Left cardiac atrium (tissue), 4 donors: ENCODE measurements at regions not wholly inside any gene's neighbourhood (a gene's known extent, or its start where the extent isn't known, plus 50 kb on each side); places are given as distances from the start of the nearest gene placed in this dataset.
A peak's percentile ranks its signal among the peaks of the same experiment; 100 is the strongest.
"Not testable (repeated sequence)": the region's sequence is repeated elsewhere in the genome, so short reads cannot be mapped to it uniquely, and the experiment has no call there.

ENCODE experiments used
- ATAC-seq, 2 donors: fragments of 200-7000 bp; cut with Tn5 transposase; one replicate each; pipeline ENCODE4 v1.9.1; 2020; ENCODE audit warnings: mild to moderate bottlenecking in 2 of 2, moderate library complexity in 2 of 2
- DNase-seq: peaks from one replicate; pipeline ENCODE4 v3.0.0-alpha.2; 2020
- intact Hi-C, 2 donors: fragments of 100-400 bp; cut with DNase I; formaldehyde crosslinking; loops; one replicate each; pipeline versions ENCODE4 v1.14.1 to v1.15.1; 2022 to 2023
- donor health status: DM: no; HTN: yes; CAD: no.
- donor health status: DM: no; HTN: yes; CAD: no; lungs with severe emphysema.
- donor health status: DM: yes; HTN: yes; CAD: no.
- donor health status: Dilated cardiomyopathy.

DNA sequence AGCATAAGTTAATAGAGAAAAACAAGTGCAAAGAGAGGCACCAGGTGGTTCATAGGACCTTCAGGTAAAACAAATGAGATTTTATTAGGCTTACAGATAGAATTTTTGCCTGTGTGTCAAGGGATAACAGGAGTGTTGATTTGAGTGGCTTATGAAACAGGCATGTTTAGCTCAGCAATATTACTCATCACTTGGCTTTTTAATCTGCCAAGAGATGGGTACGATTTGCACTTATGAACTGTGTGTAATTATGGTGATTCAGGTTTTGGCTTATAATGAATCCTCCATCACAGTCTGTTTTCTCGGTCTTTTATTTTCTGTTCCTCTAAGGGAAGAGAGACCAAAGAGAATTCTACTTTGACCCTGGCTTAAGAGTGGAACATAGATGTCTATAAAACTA, 199.3 kb downstream of the DMRTA1 start:
- ATAC-seq = peak in 1 of 2 donors; percentile 92
- no peak for DNase-seq
- intact Hi-C loops = no loop called here

DNA sequence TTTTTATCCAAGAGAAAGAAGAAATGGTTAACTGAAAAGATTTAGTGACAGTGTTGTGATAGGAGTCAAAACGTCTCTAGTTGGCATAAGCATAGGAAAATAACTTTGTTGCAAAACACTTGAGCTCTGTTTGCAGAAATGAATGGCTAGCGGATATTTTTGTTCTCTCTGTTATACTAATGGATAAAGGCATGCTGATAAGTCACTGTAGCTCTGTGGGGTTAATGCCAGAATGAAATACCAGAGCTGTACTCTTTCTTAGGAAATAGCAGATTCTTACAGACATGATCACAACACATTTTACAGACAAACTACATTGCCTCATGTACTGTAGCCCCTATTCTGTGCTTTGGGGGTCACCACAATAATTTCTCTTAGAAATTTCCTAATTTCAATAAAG, 202.8 kb downstream of the DMRTA1 start:
- intact Hi-C loops = no loop called here
- DNase-seq (no peak), ATAC-seq (peak; percentile 79 to 89)

- ATAC-seq = no peak
- DNase-seq = no peak
- intact Hi-C loops = no loop called here
Observed at GRCh38 chr9:22650145-22650544, 203.5 kb downstream of the DMRTA1 start.

DNA sequence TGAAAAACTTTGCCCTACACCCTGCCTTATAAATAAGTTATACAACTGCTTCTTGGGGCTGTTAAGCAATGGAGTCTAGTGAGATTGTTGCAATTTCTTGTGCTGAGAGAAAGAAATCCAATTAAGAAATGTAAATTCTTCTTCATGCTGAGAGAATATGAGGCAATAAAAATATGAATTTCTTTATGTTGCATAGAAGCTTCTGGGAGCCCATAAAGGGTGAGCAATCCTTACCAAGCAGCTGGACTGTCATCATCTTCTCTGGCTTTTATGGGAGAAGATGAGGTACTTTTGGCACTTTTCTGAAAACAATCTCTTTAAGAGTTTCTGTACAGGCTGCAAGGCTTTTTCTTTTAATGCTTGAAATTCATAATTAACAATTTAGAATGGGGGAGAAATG, 204.3 kb downstream of the DMRTA1 start:
- ATAC-seq (no peak), DNase-seq (no peak)
- intact Hi-C loops = no loop called here

DNA sequence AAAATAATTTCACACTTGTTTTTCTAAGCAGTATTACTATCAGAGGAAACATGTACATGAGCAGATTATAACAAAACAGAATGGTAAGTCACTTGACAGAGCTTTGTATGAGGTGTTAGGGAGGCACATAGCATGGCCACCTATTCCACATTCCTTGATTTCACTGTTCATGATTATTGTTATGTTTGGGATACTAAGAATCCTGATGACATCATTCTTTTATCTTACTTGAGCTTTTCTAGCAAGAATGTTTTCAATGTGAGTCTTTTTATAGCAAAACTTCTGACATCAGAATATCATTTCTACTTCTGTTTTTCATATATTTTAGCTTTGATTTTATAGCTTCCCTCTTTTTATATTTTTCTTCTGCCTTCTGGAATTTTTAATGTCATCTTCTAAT, 208.2 kb downstream of the DMRTA1 start:
- intact Hi-C loops = no loop called here
- no peak for ATAC-seq
- no peak for DNase-seq

- ATAC-seq (no peak), DNase-seq (no peak)
- intact Hi-C loops = no loop called here
Observed at GRCh38 chr9:22657713-22658112, 211.1 kb downstream of the DMRTA1 start.

DNA sequence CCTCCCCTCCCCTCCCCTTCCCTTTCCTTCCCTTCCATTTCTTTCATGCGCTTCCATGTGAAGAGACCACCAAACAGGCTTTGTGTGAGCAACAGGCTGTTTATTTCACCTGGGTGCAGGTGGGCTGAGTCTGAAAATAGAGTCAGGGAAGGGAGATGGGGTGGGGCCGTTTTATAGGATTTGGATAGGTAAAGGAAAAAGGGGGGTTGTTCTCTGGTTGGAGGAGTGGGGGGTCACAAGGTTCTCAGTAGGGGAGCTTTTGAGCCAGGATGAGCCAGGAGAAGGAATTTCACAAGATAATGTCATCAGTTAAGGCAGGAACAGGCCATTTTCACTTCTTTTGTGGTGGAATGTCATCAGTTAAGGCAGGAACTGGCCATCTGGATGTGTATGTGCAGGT, 211.9 kb downstream of the DMRTA1 start:
- ATAC-seq, DNase-seq, intact Hi-C loops: not testable (repeated sequence)

DNA sequence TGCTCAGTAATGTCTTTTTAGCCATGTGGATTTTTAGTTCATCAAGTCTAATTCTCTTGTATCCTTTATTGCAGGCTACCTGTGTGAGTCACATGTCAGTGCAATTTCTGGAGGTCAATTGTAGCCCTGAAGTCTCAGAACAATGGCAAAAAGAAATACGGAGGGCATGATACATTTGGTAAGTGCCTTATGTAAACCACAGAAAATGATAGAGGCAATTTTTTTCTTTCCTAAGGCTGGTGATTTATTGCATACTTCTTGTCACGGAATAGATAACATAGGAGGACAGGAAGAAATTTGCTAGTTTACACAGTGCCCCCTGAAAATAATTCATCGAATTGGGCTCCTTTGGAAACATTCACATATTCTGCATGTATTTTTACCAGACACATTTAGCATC, 235.9 kb downstream of the DMRTA1 start:
- intact Hi-C loops = no loop called here
- no peak for ATAC-seq
- no peak for DNase-seq

DNA sequence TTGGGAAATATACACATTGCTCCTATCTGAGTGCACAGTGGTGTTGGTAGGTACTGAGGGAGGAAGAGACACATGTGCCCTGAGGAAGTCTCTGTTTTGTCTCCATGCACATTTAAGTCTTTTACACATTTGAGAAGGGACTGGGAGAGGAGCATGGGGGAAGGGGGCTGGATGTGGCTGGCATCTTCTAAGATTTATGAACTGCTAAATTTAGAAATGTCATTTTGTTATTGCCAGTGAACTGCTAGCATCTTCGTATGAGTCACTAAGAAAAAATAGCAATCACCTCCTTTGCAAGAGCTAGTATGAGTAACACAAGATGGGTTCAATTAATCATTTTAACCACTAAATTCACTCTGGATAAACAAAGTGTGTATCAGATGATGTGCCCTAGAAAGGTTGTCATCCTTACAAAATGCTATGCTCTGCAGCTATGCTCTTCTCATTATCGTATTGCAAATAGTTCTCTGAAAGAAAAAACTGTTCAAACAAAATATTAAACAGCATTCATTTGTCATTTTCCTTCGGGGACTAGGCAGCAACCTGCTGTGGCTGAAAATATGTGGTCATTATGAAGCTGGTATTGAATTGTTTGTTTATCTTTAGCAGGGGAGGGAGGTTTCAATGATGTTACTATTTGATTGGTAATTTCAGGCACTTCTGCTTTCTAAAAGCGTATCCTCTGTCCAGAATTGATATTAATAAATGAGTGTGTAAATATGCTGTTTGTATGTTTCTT, 236.5 kb downstream of the DMRTA1 start:
- ATAC-seq (peak in 1 of 2 donors; percentile 70), DNase-seq (no peak)
- intact Hi-C loops = no loop called here

DNA sequence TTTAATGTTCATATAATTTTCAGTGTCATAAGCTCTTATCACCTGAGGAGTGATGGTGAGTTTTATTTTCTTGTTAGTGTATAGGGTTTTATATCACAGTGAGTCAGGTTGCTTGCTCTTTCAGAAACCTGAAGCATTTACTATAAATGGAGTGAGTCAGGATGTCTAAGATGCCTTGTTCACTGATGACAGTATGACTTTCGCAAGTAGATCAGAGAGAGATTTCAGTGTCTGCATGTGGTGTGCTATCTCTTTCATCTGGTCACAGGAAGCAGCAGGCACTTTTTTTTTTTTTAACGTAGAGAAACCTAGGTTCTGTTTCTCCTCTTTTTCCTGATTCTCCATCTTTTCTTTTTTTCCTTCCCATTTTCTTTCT, 237.1 kb downstream of the DMRTA1 start:
- DNase-seq = no peak
- intact Hi-C loops = no loop called here
- peak in 1 of 2 donors; percentile 22 for ATAC-seq

DNA sequence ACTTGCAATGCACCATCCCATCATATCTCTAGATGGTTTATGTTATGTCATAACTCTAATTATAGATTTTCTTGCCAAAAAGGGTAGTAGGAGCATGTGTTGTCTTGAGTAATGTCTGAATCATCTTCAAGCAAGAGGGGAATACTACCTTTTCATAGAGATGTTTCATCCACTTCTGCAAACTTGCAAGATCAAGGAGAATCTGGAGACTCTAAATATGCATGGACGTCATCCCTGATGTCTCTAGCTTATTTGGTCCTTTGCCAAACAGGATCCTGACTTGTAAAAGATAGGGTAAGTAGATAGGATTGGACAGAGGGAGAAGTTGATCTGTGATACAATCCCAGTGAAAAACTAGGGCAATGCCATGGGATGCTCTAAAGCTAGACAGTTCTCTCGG, 246.5 kb downstream of the DMRTA1 start:
- DNase-seq = no peak
- ATAC-seq = no peak
- intact Hi-C loops = no loop called here

GRCh38 chr9:22700171-22700570, 253.5 kb downstream of the DMRTA1 start:
- intact Hi-C loops = no loop called here
- ATAC-seq (no peak), DNase-seq (no peak)

GRCh38 chr9:22718653-22719052, 272.0 kb downstream of the DMRTA1 start:
- DNase-seq = no peak
- intact Hi-C loops = no loop called here

GRCh38 chr9:22722492-22722891, 275.9 kb downstream of the DMRTA1 start:
- intact Hi-C loops = no loop called here
- ATAC-seq = no peak
- no peak for DNase-seq

More at GRCh38 chr9:22718653-22719052, 272.0 kb downstream of the DMRTA1 start:
- no peak for ATAC-seq

DNA sequence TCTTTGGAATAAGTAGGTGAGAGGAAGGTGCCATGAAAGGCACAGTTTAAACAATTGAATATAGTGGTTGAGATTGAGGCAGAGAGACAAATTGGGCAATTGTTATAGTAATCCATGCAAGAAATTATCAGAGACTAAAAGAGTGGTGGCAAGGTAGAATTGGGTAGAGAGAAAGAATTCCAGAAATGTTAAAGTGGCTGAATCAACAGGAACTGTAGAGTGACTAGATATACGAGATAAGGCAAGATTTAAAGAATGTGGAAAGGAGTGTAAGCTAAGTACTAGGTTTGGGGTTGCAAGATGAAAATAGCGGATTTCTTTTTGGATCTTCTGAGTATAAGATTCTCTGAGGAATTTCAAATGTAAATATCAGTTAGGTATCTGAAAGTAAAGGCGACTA, 285.2 kb downstream of the DMRTA1 start:
- DNase-seq (no peak), ATAC-seq (no peak)
- intact Hi-C loops = no loop called here

- no peak for ATAC-seq
- DNase-seq = no peak
- intact Hi-C loops = no loop called here
Observed at GRCh38 chr9:22739712-22740111, 293.1 kb downstream of the DMRTA1 start.

- intact Hi-C loops = no loop called here
Observed at GRCh38 chr9:22740781-22741180, 294.2 kb downstream of the DMRTA1 start.

GRCh38 chr9:22742401-22742800, 295.8 kb downstream of the DMRTA1 start:
- intact Hi-C loops = no loop called here
- ATAC-seq (no peak), DNase-seq (no peak)

More at GRCh38 chr9:22740781-22741180, 294.2 kb downstream of the DMRTA1 start:
- DNase-seq (no peak), ATAC-seq (no peak)

GRCh38 chr9:22773501-22774220, 327.0 kb downstream of the DMRTA1 start:
- no peak for DNase-seq
- intact Hi-C loops = no loop called here
- no peak for ATAC-seq

- no peak for DNase-seq
- ATAC-seq = no peak
- intact Hi-C loops = loop anchor here in 1 of 2 donors (10.0 kb wide), 1 partner anchor 54 kb away; no protein-coding TSS in a partner anchor
Observed at GRCh38 chr9:22790329-22790728, 343.7 kb downstream of the DMRTA1 start.

GRCh38 chr9:22808876-22809275, 362.3 kb downstream of the DMRTA1 start:
- DNase-seq = no peak
- intact Hi-C loops = no loop called here
- ATAC-seq = no peak
